KG1 (cell line): ENCODE measurements at regions not wholly inside any gene's neighbourhood (a gene's known extent, or its start where the extent isn't known, plus 50 kb on each side); places are given as distances from the start of the nearest gene placed in this dataset.
"Not testable (repeated sequence)": the region's sequence is repeated elsewhere in the genome, so short reads cannot be mapped to it uniquely, and the experiment has no call there.

Experiments used
- DNase-seq: peaks from one replicate; lab custom pipeline; 2025; lab: John Stamatoyannopoulos, UW

DNA sequence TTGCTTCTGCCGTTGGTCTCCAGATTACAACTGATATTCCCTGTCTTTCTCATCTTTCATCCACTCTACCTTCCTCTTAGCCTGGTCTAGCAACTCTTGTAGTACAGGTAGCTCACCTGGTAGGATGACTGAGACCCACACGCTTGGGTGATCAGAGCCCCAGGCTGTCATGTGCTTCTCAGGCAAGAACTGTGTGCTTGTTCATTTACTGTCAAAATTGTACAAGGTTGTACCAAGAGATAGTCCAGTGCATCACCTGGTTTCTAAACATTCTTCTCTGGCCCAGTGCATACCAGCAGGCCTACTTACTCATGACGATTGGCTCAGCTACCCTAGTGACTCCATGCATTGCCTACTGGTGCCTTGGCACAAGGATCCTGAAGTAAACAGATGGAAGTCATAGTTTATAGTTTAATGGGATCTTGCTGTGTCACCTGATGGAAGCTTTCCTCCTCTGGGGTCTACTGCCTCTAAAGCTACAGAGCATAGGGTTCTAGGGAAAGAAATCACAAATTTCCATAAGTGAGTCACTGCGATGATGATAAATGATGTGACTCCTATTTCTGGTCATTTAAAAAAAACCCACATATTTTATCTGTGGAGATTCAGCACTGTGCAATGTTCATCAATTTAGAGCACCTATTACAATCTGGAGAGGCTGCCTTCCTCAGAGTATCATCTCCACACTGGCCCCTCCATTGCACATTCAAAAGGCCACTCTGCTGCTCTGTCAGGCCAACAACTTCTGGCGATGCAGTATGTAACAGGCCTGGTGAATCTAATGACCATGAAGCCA, 481.8 kb upstream of the MEIS1 start:
- DNase-seq, result no peak

DNA sequence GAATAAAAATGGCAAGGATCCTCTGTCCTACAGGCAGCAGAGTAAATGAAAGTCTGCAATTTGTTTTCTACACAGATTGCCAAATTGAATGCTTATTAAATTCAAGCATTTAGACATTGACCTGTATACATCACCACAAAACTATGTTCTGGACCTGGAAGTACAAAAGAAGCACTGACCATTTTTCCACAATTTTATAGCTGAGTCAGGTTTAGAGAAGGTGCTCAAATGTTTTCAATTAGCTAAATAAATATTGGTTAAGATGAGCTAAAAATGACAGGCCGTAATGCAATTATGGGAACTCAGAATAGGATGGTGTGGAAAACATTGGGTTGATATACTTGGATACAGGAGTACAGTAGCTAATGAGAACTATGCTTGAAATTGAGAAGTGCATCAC, 490.7 kb upstream of the MEIS1 start:
- no peak for DNase-seq

DNA sequence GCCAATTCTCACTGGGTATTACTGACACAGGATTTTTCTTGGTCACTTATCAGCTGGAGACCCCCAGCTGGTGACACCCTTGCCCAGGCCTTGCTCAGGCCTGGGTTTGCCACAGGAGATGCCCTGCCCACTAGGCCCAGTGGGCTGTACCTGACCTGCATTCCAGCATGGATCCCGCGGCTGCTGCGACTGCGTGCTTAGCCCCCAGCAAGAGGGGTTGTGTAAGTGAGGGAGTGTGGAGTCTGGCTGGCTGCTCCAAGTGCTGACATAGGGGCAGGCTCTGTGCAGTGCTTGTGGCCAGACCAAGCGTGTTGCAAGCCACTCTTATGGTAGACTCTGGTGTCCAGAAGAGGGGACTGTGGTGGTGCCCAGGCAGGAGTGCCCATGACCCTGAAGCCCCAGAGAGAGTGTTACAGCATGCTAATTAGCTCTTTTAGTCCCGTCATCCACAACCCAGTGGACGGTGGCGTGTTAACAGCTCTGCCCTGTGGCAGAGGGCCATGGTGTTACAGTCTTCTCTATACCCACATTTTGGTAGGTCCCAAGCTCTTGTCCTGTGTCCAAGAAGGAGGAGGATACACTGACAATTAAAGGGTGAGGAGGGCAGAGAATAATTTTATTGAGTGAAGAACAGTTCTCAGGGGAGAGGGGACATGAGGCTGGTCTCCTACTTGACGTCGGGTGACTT, 491.7 kb upstream of the MEIS1 start:
- DNase-seq, result no peak

DNA sequence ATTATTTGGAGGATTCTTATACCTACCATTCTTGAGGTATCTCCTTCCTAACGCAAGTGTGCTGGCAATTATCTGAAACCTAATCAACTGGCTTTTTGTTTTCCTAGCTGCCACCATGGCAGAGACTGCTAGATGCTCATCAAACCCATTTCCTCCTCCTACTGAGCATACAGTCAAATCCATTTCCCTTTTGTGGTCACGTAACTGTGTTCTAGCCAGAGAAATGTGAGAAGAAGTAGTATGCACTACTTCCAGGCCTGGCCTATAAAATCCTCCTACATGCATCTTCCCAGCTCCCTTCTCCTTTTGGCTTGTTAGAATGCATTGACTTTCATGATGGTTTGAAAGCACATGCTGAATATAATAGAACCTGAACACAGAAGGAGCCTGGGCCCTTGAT, 494.1 kb upstream of the MEIS1 start:
- DNase-seq, result peak; percentile 32

DNA sequence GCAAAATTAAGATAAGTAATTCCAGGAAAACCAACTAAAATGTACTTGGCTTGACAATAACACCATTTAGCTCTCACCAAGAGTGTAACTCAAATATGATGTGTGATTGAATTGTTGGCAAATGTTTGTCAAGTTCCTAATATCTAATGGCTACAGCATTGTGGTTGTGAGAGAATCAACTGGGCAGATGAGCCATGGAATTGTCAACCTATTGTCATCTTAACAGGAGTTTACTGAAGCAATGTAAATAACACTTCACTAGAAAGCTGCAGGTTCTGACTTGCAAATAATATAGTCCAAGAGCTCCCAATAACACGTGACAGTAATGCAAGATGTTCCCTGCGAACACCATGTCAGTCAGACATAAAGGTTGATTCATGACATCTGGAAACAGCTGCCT, 495.2 kb upstream of the MEIS1 start:
- DNase-seq, result no peak

DNA sequence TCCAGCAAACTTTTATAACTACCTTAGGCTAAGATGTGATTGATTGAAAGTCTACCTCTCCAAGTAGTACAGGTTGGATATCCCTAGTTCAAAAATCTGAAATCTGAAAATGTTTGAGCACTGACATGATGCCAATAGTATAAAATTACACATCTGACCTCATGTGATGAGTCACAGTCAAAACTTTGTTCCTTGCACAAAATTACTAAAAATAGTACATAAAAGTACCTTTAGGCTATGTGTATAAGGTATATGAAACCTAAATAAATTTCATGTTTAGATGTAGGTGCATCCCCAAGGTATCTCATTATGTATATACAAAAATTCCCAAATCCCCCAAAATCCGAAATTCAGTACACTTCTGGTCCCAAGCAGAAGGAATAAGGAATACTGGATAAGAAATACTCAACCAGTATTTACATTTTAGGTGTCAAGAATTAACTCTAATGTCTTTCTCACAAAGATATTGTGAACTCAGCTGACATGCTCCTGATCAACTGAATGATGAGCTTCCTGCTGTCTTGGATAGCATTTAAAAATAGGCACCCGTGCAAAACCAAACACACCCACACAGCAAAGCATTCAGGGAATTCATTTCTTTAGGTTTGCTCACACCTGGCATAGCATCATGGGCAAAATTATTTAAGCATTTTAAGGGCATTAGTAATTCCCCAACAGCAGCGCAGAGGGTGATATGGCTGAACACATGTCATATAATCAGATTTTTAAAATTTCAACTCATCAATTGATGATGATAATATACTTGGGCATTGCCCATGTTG, 497.4 kb upstream of the MEIS1 start:
- no peak for DNase-seq

DNA sequence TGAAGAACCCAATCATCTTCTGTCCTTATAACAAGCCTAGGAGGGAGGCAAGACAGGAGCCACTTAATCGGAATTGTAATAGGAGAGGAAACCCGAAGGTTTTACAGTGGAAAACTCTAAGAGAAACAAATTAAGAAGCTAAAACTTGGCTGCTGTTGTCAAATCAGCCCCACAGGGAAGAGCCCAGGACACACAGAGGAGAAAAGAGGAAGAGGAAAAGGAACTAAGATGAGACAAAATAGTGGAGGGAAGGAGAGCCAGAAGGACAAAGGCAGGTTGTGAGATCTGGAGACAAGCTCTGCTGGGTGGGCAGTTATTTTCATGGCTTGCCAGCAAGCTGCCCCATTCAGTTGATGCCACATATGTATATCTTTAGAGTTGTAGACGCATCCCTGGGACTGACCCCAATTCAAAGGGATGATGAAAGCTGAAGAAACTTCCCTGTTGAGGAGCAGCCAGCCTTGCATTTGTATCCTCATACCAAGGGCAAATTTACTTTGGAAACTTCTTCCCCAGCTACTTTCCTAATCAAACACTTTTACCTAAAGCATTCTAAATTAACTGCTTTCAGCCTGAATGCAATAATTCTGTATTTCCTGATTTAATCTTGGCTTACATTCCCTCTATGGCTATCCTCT, 499.8 kb upstream of the MEIS1 start:
- DNase-seq, result no peak

DNA sequence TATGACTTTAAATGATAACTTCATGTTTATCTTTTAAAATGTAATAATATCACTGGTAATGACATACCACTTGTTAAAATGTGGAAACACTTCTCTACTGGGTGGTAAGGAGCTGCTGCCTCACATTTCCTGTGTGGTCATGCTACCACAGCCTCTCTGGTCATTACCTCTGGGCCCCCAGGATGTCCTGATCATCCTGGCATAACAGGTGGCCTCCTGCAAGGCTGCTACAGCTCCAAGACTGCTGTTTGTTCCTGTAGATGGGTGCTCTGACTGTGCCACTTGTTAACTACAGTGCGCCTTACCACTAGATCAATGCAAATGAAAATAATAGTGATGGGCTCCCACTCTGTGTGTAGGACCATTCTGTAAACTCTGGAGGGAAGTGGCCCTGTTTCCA, 500.2 kb upstream of the SPRED2 start:
- DNase-seq, result no peak

DNA sequence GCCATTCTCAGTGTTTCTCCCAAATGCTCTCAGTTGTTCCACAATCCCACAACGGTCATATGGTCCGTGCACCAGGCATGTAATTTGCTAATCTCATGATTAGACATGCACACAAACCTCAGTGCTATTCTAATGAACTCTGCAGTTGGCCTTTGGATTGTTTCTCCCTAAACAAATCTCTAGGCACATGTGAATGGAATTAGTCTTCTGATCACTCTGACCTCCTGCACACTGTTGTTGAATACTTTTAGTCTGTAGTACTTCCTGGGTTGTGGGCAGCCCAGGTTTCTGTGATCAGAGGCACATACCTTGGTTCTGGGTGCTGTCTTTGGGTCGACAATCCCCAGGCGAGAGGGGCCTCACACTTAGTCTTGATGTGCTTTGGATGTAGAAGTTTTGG, 498.7 kb upstream of the SPRED2 start:
- DNase-seq, result no peak

DNA sequence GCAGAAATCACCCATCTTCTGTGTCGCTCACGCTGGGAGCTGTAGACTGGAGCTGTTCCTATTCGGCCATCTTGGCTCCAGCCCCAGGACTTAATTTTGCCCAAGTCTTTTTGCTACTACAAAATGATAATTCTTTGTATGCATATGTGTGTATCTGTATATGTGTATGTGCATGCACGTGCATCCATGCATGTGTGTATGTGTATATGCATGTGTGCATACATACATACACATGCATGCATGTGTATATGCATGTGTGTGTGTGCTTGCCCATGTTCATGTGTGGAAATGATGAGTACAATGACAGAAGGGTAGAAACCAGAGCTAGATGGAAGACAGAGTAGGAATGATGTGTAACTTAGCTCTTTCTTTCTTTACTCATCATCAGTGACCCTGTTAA, 497.9 kb upstream of the SPRED2 start:
- no peak for DNase-seq

DNA sequence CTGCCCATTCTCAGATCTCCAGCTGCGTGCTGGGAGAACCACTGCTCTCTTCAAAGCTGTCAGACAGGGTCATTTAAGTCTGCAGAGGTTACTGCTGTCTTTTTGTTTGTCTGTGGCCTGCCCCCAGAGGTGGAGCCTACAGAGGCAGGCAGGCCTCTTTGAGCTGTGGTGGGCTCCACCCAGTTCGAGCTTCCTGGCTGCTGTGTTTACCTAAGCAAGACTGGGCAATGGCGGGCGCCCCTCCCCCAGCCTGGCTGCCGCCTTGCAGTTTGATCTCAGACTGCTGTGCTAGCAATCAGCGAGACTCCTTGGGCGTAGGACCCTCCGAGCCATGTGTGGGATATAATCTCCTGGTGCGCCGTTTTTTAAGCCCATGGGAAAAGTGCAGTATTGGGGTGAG, 497.3 kb upstream of the SPRED2 start:
- not testable (repeated sequence) for DNase-seq

DNA sequence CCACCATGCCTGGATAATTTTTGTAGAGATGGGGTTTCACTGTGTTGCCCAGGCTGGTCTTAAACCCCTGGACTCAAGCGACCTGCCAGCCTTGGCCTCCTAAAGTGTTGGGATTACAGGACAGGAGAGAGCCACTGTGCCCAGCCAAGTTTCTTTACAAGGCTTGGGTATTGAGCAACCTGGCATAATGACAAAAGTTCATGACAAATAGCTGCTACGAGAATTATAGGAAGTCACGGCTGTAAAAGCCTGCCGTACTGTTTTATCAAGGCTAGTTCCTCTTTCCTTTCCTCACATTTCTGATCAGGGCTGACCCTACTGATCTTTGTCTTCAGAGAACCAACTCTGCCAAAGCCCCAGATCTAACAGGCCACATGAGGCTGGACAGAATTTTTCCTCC, 490.4 kb upstream of the SPRED2 start:
- peak; percentile 85 for DNase-seq

DNA sequence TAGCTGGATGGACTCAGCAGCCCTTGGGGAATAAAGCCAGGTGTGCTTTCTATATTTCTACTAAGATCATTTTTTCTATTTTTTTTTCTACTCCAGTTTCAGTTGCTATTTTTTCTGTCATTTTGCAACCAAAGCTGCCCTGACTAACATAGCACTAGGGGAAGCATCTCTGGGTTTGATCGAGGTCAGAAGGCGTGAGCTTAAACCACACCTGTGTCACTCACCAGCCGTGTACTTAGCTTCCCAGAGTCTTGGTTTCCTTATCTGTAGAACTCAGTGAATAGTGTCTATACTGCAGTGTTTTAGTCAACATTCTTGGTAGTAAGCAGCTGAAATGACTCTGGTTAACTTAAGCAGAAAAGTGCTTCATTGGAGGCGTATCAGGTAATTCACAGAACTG, 489.6 kb upstream of the SPRED2 start:
- no peak for DNase-seq

DNA sequence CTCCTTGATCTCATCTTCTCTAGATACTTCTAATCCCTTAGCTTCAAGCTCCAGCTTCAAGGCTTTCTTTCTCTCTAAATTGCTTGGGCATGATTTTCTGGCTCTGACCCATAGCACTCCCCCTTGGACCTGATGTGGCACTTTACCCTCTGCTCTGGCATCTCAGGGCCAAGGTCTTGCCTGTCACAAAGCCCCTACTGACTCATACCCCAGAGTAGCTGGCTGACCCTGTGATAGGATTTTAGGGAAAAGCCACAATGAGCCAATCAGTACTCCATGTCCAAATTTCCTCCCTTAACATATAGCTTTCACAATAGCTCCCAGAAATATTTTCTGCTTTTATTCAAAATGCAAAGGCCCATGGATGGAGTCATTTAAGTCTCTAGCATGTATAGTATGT, 488.7 kb upstream of the SPRED2 start:
- no peak for DNase-seq

DNA sequence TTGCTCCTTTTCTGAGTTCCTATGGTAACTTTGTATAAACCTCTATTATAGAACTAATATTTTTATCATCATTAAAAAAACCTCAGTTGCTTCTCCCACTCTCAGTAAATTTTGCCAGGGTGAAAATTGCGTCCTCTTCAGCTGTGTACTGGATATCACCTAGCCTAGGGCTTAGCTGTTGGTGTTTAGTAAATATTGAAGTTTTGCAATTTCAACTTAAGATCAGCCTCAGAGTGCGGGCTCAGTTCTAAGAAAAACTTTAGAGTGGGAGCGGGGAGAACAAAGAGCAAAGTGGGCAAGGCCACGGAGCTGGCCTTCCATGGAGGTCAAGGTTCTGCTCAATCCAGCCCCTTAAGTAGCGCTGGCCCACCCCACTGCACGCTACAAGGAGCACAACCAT, 488.3 kb upstream of the SPRED2 start:
- no peak for DNase-seq

DNA sequence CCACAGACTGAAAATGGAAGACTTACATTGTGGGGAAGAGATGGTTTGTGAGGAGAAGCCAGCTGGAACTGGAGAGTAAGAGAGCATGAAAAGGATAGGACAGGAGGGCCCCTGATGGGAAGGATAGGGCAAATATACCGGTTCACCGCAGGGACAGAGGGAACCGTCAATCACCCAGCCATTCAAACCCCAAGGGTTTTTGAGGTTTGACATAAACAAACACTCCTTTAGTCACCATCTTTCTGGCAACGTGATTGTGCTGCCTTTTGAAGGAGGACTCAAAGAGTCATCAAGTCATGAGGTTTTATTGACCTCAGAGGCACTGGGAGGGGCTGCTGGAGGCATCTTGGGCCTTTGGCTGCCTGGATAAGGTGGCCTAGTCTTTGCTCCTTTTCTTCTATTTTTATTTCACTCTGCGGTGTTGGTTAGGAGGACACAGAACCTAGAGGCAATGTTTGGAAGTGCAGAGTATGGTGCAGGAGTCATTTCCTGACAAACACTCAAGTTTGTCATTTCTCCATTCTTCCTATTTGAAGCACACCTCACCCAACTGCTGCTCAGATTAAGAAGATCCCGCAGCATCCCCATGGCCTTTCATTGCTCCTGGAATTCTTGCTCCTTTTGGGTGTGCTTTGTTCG, 487.3 kb upstream of the SPRED2 start:
- DNase-seq, result no peak

DNA sequence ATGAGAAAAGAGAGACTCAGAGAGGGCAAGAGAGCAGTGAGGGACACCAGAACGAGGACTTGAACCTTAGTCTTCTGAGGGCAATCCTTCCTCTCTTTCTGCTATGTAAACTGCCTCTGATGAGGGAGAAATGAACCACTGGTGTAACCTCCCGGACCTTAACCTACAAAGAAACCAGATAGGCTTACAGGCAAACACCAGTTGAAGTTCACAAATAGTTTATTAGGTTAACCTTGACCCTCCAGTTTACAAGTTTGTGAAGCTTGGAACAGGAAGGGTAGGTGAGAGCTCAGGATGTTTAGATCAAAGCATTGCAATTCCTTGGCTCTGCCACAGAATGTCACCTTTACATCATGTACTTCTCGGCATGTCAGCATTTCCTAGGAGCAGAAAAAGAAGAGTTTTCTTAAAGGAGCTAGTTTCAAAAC, 486.4 kb upstream of the SPRED2 start:
- DNase-seq, result no peak

DNA sequence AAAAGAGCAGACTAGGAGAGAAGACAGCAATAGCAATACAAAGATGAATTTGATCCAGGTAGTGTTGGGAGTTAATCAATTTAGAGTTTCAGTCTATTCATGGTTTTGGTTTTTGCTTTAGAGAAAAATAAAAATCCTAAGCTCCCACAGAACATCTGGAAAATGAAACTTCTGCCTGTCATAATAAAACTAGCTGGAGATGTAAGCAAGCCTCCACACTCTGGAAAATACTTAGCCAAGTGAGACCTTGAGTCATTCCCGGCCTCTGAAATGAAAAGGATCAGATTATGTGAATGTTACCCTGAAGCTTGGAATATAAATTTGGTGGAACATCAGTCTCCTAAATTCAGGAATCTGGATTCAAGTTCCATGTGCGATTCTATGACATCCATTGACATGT, 485.6 kb upstream of the SPRED2 start:
- no peak for DNase-seq

DNA sequence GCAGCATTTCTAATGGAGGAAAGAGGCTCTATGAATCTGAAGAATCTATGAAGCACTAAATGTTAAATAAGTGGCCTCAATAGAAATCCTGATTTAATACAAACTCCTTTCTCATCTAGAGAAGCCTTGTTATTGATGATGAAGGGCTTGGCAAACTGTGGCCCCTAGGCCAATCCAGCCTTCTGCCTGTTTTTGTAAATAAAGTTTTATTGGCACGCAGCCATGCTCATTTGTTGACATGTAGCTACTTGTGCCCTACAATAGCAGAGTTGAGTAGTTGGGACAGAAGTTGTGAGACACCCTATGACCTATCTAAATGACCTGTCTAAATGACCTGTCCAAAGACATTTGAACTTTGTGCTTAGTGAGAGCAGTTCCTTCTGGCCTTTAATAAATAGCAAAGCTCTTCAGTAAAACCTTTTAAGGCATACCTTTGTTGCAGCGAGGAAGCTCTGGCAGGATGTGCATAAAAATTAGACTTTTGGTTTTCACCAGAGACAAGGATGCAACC, 484.4 kb upstream of the SPRED2 start:
- DNase-seq, result no peak

DNA sequence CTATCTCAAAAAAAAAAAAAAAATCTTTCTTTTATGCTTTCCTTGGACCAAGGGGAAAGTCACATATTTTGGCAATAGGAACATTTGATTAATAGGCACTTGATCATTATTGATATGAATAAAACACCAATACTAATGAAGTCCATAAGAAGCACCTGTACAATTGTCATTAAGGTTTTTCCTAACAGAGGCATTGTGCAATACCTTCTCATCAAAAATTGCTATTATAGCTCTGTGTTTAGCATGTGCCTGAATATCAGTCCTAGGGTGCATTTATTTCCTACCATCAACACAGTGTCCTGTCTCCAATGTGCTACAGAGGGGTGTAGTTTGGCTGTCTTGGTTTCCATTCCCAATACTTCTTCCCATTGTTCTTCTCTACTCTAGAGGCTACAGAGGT, 483.8 kb upstream of the SPRED2 start:
- no peak for DNase-seq

DNA sequence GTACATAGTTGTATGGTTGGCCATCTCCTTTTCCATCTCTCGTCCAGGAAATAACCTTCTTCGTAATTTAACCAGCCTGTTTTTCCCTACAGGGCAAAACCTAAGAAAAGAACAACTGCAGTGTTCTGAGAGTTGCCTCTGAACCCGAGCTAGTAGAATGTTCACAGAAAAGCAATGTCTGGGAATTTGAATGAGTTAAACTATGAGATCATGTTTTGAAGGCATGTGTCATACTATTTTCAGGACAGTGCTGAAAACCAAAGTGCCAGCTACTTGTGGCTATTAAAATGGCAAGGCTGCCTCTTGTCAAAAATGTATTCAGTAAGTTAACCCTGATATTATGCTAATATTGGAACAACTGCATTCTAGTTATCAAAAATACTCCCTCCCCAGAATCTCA, 482.9 kb upstream of the SPRED2 start:
- DNase-seq, result no peak

DNA sequence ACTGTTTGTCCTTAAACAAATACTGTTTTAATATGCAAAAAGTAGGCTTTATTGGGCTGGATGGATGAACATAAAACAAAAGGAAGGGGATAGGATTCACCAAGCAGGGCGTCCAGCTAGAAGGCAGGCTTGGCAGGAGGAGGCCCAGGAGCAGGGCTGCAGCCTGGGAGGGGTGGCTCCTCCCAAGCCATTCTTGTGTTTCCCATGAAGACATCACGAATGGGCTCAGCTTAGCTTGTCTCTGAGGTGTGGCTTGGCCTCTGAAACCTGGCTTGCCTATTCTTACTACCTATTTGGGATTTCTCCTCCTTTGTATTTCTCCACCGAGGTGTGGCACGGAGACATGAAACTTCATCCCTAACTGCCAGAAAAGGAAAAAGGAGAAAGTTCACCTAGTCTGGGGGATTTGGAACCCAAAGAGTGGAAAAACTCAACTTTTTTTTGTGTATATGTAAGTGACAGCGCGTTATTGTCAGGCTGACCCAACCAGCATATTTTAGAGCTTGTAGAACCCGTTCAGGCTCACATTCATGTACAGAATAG, 481.9 kb upstream of the SPRED2 start:
- no peak for DNase-seq
